NCI-H345 (cell line): ENCODE measurements at regions not wholly inside any gene's neighbourhood (a gene's known extent, or its start where the extent isn't known, plus 50 kb on each side); places are given as distances from the start of the nearest gene placed in this dataset.
"Not testable (repeated sequence)": the region's sequence is repeated elsewhere in the genome, so short reads cannot be mapped to it uniquely, and the experiment has no call there.

Experiments
- DNase-seq: peaks from one replicate; lab custom pipeline; 2025; lab: John Stamatoyannopoulos, UW

DNA sequence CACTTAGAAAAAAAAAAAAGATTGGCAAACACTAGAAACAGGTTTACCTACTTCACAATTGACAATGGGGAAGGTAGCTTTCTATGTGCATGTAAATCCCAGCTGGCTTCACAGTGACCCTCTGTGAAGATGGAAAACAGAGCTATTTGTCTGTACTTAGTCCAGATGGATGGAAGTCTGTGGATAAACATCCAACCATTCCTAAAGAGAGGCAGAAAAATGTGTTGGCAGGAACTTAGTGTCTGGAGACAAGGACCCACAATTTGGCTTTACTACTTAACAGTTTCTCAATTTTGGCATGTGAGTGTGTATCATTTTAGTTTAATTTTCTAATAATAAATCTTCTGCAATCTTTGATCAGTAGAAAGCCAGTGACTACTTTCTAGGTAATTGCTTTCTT, 154.4 kb downstream of the RAD51AP2 start:
- DNase-seq: peak; percentile 42

- no peak for DNase-seq
These were observed 155.3 kb downstream of the RAD51AP2 start for GRCh38 chr2:17362956-17363355.

GRCh38 chr2:17355608-17356329, 162.5 kb downstream of the RAD51AP2 start:
- DNase-seq: no peak

GRCh38 chr2:17353263-17353662, 165.0 kb downstream of the RAD51AP2 start:
- DNase-seq: no peak

GRCh38 chr2:17342692-17343091, 175.5 kb downstream of the RAD51AP2 start:
- DNase-seq: not testable (repeated sequence)

DNA sequence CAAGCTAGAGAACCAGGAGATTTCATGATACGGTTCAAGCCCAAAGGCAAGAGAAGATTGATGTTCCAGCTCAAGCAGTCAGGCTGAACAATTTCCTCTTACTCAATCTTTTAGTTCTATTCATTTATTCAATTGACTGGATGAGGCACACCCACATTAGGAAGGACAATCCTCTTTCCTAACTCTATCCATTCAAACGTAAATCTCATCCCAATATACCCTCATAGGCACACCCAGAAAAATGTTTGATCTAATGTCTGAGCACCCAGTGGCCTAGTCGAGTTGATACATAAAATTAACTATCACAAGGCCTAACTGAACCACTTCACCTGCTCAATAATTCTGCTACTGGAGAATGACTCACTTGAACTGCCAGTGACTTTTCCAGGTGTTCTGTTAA, 180.7 kb downstream of the RAD51AP2 start:
- DNase-seq: no peak

DNA sequence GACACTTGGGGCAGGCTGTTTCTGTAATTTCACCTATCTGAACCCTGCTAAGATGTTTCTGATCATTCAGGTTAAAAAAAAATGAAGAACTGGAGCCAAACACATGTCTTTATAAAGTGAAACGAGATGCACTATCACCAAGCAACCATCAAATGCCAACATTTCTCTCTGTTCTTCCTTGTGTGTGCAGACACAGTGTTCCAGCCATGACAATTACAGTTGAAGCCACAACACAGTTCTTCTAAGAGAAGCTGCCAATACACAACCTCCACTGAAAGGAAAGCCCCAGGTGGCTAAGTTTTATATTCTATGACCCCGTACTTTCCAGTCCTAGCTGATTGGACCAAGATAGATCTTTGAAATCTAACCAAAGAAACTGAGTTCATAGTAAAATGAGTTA, 181.8 kb downstream of the RAD51AP2 start:
- DNase-seq: no peak

DNA sequence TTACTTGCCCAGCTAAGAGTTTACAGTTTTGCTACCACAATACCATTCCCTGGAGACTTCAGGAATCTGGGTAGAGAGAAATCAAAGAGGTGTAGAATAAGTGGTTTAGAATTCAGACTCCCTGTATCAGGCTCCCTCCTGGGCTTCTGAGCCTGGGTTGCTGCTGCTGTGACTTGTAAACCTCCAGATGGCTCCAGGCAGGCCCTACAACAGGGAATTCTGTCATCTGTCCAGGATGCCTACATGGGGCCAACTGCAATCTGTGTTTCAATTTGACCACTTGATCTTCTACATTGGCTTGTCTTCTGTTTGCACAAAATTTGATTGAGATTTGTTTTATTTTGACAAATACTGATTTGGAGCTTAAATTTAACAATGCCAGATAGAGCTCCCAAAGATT, 183.9 kb downstream of the RAD51AP2 start:
- no peak for DNase-seq

DNA sequence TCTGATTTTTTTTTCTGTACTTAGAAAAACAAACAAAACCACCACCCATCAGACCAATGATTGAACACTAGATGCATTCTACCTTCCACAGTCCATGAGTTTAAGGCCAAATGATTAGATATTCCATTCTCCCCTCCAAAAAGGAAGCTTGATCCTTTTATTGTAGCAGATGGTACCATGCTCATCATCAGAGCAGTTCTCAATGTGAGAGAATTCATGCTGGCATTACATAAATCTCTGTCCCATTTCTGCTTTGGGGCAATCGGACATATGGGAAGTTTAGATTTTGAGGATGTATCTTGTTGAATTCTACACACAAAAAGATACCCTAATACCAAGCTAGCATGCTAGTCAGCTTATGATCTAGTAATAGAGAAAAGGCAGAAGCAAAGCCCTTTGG, 186.6 kb downstream of the RAD51AP2 start:
- DNase-seq: no peak

- no peak for DNase-seq
These were observed 190.1 kb downstream of the RAD51AP2 start for GRCh38 chr2:17328161-17328560.

GRCh38 chr2:17327649-17328048, 190.6 kb downstream of the RAD51AP2 start:
- DNase-seq: no peak

DNA sequence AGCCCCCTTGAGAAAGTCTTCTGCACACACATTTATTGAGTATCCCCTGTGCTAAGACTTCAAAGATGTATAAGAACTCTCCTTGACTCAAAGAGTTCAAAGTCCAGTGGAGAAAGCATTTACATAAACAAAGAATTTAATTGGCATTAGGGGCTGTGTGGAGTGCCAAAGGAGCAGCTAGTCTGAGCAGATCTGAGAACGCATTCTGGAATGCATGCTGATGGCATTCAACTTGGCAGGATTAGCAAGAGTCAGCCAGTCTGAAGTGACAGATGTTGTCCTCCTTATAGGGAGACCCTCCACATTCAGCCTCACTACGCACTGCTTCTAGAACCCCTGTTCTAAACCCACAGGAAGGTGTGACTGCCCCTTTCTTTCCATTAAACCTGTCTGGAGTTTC, 191.5 kb downstream of the RAD51AP2 start:
- DNase-seq: no peak

DNA sequence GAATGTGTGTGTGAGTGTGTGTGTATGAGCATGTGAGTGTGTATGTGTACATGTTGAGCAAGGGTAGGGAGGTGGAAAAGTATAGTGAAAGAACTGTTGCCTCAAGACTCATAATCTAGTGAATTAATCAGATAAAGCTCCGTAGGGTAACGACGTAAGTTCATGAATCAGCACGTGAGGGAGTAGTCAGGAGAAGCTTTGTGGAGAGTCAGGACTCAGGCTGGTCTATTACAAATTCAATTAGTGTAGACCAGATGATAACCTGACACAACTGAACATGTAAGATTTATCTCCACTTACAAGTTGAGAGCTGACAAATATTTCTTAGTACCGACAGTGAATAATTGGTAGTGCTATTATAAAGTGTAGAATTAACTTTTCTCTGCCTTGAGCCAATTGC, 194.5 kb downstream of the RAD51AP2 start:
- DNase-seq: no peak

- DNase-seq: no peak
These were observed 195.8 kb downstream of the RAD51AP2 start for GRCh38 chr2:17322461-17322860.

- DNase-seq: peak; percentile 20
These were observed 199.2 kb downstream of the RAD51AP2 start for GRCh38 chr2:17319090-17319489.

GRCh38 chr2:17318013-17318412, 200.2 kb downstream of the RAD51AP2 start:
- no peak for DNase-seq

GRCh38 chr2:17317439-17317976, 200.7 kb downstream of the RAD51AP2 start:
- peak; percentile 40 for DNase-seq

GRCh38 chr2:17313261-17313660, 205.0 kb downstream of the RAD51AP2 start:
- no peak for DNase-seq

DNA sequence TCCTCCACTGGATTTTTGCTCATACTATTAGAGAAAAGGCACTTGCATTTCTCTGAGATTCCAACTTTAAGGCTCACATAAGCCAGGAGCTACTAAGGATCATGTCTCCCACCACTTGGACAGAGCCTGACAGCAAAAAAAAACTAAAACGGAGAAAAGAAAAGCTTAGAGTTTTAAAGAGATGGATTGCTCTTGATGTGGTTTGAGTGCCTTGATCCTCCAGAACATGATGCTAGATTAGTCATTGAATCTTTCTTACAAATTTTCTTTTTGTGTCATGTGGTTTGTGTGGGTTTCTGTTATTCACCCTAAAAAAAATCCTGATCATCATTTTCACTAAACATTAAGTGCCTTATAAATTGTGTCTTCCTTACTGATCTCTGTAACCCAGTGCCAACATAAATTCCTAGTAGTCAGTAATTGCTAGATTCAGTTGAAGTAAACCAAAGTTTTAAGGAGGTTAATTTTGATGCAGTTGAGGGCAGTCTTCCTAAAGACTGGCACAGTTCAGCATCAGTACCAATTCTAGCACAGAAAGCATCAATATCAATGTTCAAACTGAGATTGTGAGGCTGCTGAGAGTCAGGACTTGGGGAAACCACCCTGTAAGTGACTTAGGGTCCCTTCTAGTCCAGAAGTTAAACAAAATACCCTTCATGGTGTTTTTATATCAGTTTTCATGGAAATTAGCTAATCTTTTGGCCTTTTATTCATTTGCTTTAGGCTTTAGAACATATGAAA, 206.3 kb downstream of the RAD51AP2 start:
- DNase-seq: no peak

GRCh38 chr2:17311106-17311619, 207.1 kb downstream of the RAD51AP2 start:
- no peak for DNase-seq

DNA sequence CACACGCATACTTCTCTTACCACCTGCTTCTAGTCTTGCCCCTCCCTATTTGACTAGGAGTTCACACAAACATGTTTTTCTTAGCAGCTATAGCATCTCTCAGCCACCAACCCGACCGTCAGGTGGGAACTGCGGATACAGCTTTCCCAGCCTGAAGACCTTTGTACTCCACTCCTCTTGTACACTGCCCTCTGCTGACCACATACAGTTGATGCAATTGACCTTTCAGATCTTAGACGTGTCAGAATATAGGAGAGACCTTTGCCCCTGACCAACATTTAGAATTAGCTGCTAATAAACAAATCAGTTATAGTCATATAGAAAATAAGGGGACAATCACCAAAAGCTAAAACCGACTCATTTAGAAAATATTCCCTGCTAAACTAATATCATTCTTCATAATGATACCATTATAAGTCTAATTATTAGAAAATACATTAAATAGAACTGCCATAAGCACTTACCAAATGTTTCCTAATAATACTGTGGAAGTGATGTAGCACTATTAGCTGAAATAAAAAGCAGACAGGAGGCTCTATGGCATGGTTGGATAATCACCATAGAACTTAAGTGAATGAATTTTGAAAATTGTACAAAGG, 208.4 kb downstream of the RAD51AP2 start:
- peak; percentile 75 for DNase-seq

DNA sequence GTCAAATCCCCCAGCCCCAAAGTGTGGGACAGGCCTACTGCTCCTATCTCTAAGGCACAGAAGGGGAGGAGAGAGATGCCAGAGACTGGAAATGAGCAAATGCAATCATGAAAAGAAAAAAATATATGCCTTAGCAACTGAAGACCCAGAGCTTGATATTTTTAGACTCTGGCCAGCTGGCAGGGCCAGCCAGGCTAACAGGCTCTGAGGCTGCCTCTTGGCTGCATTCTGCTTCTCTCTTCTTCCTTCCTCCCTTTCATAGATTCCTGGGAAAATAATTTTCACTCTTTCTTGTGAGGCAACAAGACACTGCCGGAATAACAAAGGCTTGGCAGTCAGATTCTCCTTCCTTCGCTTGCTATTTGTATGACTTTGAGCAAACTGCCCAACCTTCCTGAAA, 209.1 kb downstream of the RAD51AP2 start:
- no peak for DNase-seq

- no peak for DNase-seq
These were observed 211.5 kb downstream of the RAD51AP2 start for GRCh38 chr2:17306706-17307105.
